GM10248 (cell line): ENCODE measurements at regions not wholly inside any gene's neighbourhood (a gene's known extent, or its start where the extent isn't known, plus 50 kb on each side); places are given as distances from the start of the nearest gene placed in this dataset.

Source experiments
- CTCF ChIA-PET: fragments of 300-600 bp; sonication (Branson Sonifier 250); formaldehyde crosslinking; extraction: SDS; loops from one replicate; lab custom pipeline; 2021; ENCODE audit warnings: antibody characterized with exemption; lab: Yijun Ruan, JAX
- POLR2A ChIA-PET: fragments of 350-650 bp; sonication (Branson Sonifier 250); formaldehyde crosslinking; extraction: SDS; loops from one replicate; lab custom pipeline; 2020; ENCODE audit warnings: antibody characterized with exemption; lab: Yijun Ruan, JAX
- DNase-seq: peaks from one replicate; pipeline ENCODE4 v3.0.0; 2012; ENCODE audit errors: extremely low spot score
- CTCF ChIP-seq: IDR thresholded peaks from 2 replicates; pipeline ENCODE4 v1.5.1; 2012; ENCODE audit warnings: mild to moderate bottlenecking, low read depth; ENCODE audit errors: extremely low read depth, missing control alignments, control extremely low read depth

GRCh38 chr2:128681507-128681906 is 362.8 kb upstream of the HS6ST1 start:
- peak; percentile 6 for DNase-seq
- CTCF ChIA-PET = no interaction called here
- no peak for TF ChIP-seq CTCF
- POLR2A ChIA-PET = no interaction called here

GRCh38 chr2:128682266-128682665 is 363.6 kb upstream of the HS6ST1 start:
- peak; percentile 3 for DNase-seq

GRCh38 chr2:128682729-128683284 is 364.1 kb upstream of the HS6ST1 start:
- CTCF ChIA-PET = no interaction called here
- DNase-seq = no peak
- POLR2A ChIA-PET = no interaction called here
- TF ChIP-seq CTCF = no peak

More at GRCh38 chr2:128682266-128682665, 363.6 kb upstream of the HS6ST1 start:
- CTCF ChIA-PET = no interaction called here
- no peak for TF ChIP-seq CTCF
- POLR2A ChIA-PET = no interaction called here

GRCh38 chr2:128684523-128684922 is 365.9 kb upstream of the HS6ST1 start:
- ChIA-PET POLR2A (no interaction called here), CTCF (no interaction called here)
- no peak for TF ChIP-seq CTCF
- peak; percentile 5 for DNase-seq

- peak; percentile 5 for DNase-seq
- CTCF ChIA-PET = interaction anchor here (1.2 kb wide), 1 partner anchor 11 kb away, joined by 3 read pairs; no protein-coding TSS in a partner anchor
- no peak for TF ChIP-seq CTCF
- POLR2A ChIA-PET = no interaction called here
Measured at GRCh38 chr2:128685841-128686496, 367.3 kb upstream of the HS6ST1 start.

GRCh38 chr2:128686497-128686859 is 367.8 kb upstream of the HS6ST1 start:
- TF ChIP-seq CTCF = no peak
- ChIA-PET CTCF (interaction anchor here (1.2 kb wide), 1 partner anchor 11 kb away, joined by 3 read pairs; no protein-coding TSS in a partner anchor), POLR2A (no interaction called here)
- no peak for DNase-seq
